ENCODE measurements at regions not wholly inside any gene's neighbourhood (a gene's known extent, or its start where the extent isn't known, plus 50 kb on each side); places are given as distances from the start of the nearest gene placed in this dataset.
"Not testable (repeated sequence)": the region's sequence is repeated elsewhere in the genome, so short reads cannot be mapped to it uniquely, and the experiment has no call there.

DNA sequence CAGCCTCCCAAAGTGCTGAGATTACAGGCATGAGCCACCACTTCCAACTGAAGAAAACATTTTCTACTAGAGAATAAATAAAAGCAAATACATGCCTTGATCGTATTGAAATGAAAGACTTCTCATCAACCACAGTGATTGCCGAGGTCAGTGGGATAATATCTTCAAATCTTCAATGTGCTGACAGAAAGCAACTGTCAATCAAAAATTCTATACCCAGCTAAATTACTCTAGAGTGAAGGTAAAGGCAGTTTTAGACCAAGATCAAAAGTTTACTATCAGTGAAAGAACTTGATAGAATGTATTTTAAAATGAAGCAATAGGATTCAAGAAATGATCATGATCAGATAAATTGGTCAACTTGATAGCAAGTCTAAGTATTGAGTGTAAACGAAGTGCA, 130.6 kb downstream of the BRD1 start:
- no peak for DNase-seq (ENCODE audit: low read depth)

DNA sequence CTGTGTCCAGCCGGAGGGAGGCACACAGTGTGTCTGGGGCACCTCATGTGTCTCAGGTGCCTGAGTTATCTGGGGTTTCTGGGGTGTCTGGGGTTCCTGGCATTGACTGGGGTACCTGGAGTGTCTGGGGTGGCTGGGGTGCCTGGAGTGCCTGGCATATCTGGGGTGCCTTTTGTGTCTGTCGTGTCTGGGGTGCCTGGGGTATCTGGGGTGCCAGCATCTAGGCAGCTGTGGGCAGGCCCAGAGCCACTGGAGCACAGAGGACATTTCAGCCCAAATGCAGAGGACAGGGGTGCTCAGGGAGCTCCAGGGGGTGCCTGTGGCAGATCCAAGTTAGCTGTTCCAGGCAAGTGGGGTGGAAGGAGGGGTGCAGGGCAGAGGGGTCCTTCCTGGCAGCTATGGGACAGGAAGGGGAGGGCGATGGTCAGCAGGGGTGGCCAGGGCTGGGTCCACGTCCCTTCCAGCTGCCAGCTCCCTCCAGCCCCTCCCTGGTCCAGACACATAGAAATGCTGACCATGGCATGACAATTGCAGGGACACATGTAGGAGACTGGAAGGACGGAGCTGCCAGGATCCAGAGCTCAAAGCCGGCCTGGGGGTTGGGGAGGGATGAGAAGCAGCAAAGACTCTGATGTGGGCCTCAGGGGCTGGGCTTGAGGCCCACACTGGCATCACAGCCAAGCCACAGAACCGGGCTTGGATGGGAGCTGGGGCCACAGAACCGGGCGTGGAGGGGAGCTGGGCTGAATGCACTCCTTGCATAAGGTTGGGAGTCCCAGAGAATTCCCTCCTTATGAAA, 133.0 kb downstream of the BRD1 start:
- DNase-seq (ENCODE audit: low read depth) = no peak

DNA sequence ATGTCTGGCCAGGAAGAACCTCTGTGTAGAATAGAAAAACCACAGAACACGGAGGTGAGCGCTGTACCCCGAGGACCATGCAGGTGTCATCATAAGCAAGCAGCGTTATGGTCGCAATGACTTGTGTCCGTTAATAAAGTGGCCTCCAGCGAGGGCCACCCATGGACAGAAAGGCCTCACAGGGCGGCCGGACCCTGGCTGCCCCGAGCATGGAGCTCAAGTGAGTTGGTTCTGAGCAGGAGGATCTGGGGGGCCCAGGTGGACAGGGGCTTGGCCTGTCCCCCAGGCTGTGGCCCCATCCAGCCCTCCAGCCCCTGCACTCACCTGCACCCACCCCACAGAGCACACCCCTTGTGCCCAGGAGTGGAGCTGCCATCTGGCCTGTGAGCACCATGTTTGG, 133.8 kb downstream of the BRD1 start:
- DNase-seq (ENCODE audit: low read depth) = no peak

DNA sequence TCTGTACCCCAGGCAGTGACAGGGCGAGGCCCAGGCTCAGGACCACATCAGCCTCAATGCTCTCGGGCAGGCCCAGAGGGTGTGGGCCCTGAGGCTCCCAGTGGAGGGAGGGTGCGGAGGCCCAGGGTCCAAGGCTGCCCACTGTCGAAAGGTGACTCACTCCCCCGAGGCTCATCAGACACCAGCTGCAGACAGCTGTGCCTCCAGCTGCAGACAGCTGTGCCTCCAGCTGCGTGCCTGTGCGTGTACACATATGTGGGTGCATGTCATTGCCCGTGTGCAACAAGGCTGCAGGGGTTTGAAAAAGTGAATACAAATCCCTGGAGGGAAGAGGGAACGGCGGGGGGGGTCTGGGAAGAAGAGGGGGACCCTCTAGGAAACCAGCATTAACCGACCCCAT, 134.3 kb downstream of the BRD1 start:
- no peak for DNase-seq (ENCODE audit: low read depth)

DNA sequence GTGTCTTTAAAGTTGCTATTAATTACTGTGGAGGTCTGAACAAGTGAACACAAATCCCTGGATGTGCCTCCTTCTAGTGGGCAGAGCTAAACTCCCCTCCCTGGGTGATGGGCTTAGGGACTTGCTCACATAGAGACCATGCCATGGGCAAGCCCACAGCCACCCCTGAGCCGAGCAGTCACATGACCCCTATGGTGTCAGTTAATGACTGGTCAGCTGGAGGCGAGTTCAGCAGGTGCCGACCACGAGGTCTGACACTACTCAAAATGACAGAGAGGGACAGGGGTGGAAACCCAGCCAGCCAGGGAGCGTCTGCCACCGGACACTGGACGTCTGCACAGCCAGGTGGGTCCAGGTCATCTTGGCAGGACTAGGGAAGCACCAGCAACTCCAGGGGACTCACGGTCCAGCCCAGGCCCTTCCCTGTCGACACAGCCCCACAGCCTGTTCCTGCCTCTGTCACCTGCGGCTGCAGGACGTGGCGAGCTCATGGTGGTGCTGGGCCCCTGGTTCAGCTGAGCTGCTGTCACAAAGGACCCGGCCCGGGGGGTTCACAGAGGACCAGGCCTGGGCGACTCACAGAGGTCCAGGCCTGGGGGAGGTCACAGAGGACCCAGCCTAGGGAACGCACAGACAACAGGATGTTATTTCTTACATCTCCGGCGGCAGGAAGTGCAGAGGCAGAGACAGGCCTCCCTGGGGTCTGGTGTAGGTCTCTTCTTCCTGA, 135.0 kb downstream of the BRD1 start:
- DNase-seq (ENCODE audit: low read depth) = no peak

DNA sequence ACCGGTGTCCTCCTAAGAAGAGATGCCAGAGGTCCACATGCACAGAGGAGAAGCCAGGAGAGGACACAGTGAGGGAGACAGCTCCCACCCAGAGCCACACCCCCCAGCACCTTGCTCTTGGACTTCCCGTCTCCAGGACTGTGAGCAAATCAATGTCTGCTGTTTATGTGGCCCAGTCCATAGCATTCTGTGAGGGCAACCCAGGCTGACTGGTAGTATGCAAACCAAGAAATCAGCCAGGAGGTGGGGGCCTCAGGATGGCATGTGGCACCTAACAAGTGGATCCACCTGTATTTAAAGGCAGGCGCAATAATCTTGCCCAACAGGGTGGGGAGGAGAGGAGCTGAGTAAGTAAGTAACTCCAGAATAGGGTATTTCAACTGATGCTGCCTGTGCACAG, 136.4 kb downstream of the BRD1 start:
- no peak for DNase-seq (ENCODE audit: low read depth)

DNA sequence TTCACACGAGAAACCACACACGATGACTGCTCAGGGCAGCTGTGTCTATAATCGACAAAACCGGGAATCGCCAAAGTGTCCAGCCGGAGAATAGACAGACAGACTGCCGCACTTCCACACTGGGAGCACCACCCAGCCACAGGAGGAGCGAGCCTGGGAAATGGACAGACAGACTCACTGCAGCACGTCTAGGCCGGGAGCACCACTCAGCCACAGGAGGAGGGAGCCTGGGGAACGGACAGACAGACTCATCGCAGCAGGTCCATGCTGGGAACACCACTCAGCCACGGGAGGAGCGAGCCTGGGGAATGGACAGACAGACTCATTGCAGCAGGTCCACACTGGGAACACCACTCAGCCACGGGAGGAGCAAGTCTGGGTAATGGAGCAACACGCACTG, 137.2 kb downstream of the BRD1 start:
- DNase-seq (ENCODE audit: low read depth) = no peak

DNA sequence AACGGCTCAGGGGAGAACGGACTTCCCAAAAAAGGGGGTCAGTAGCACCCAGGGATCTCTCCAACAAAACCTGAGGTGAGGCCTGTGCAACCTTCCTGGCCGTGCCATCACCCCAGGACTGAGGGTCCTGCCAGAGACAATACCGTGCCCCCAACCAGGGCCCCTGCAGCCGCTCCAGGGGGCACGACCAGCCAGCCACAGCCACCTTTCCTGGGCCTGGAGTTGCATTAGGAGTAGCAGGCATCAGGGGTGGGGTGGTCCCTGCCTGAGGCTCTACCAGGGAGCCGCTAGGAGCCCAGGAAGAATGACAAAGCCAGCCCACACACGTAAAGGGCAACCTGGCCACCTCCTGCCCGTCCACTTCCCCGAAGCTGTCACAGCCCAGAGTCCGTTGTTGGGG, 137.8 kb downstream of the BRD1 start:
- DNase-seq (ENCODE audit: low read depth) = no peak

DNA sequence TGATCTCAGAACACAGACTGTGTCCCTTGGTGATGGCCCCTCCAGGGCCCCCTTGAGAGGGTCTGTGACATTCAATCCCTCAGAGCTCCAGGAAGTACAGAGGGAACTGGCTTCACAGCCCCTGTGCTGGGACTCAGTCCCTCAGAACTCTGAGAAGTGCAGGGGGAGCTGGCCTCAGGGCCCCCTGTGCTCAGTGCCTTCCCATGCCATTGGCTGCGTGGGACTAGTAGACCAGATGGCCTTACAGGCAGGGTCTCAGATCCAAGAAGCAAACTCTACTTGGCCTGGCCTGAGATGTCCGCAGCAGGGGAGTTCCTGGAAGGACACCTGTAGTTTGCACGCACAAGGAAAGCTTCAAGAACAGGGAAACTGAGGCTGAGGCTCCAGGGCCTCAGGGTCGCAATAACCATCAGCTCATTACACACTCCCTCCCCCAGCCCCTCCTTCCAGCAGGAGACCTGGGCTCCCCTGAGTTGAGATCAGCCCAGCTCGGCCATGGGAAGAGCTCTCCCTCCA, 138.4 kb downstream of the BRD1 start:
- DNase-seq (ENCODE audit: low read depth) = no peak

DNA sequence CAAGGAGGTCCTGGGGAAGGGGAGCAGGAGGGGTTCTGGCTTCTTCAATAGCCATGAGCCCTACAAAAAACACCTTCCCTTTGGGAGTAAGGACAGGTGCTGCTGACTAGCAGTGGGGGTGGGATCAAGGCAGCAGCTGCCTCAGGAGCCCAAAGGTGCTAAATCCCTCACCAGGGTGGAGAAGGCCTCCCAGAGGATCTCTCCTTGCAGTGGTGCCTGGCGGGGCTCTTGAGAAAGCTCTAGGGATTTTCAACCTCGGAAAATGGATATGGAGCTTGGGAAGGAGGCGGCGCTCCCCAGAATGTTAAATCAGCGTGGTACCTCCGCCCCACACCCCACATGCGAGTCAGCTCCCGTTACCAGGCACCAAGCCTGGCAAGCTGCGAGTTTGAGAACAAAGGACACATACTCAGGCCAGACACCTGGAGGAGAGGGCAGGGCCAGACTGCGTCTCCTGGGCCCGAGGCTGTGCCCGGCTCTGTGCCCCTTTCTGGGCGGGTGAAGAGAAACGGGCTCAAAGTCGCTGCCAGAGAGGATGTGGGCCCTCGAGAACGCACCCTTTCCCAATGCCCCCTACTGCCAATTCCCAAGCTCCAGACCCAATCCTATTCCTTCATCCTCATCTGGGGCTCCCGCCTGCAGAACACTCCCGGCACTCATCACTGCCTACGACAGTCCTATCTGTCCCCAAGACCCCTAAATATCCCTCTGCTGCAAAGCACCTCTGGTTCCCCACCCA, 139.0 kb downstream of the BRD1 start:
- no peak for DNase-seq (ENCODE audit: low read depth)

DNA sequence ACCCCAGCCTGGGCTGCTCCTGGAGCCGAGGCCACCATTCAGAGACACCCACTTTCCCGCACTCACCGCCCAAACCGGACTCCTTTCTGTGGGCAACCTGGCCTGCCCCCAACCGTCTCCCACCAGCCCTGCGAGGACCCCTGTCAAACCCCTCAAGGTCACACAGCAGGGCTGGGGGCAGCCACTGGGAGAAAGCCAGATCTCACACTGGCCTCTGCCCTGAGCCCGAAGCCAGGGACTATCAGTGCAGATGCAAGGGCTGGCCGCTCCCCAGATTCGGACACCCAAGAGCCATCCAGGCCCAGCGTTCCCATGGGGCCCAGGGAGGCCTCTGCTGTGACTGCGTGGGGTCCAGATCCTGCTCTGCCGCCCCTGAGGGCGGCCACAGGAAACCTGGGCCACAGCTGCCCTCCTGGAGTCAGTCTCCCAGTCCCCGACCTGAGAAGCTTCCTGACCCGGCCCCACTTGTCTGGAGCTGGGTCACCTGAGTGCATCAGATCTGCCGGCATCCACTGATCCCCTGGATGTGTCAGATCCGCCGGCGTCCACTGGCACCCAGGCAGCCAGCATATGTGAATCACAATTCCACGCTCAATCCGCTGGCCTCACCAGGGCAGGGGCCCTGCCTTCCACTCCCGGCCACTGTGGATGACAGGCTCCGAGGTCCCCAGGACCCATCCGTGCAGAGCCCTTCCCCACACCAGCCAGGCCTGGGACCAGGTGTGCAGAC, 139.7 kb downstream of the BRD1 start:
- no peak for DNase-seq (ENCODE audit: low read depth)

DNA sequence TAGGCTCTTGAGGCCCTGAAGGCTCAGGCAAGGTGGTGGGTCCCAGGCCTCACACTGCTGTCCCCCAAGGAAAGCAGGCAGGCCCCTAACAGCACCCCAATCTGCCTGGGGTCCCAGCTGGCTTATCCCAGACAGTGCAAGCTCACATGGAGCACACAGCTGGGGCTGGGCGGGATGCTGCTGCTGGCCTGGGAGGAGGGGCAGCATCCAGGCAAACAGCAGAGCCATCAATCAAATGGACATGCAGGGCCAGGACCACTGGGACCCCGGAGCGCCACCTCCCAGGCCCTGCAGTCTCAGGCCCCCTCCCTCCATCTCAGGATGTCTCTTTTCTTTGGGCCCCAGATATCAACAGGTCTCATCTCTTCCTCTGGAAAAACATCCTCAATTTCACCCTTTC, 140.3 kb downstream of the BRD1 start:
- DNase-seq (ENCODE audit: low read depth) = no peak

DNA sequence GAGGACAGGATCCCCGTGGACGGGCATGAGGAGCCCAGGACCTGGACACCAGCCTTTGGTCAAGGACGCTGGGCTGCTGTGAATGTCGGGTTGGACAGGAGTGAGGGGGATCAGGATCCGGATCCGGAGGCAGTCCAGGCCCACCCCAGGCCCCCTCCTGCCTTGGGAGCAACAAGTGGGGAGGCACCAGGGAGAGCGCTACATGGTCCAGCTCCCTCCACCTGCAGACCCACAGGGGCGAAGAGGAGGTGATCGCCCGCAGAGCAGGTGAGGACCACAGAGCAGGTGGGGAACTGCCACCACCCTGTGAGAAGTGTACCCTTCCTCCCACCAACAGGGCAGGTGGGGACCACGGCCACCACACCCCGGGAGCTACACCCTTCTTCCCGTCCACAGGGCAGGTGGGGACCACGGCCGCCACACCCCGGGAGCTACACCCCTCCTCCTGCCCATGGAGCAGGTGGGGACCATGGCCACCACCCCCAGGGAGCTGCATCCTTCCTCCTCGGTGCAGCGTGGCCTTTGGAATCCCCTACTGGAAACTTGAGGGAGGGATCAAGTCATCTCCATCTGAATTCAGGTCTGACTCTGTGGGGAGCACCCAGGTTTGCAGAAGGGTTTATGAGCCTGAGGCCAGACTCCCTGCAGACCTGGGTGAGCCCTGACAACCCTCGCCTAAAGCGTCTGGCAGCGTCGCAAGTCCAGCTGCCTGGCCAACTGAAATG, 141.0 kb downstream of the BRD1 start:
- DNase-seq (ENCODE audit: low read depth) = no peak

DNA sequence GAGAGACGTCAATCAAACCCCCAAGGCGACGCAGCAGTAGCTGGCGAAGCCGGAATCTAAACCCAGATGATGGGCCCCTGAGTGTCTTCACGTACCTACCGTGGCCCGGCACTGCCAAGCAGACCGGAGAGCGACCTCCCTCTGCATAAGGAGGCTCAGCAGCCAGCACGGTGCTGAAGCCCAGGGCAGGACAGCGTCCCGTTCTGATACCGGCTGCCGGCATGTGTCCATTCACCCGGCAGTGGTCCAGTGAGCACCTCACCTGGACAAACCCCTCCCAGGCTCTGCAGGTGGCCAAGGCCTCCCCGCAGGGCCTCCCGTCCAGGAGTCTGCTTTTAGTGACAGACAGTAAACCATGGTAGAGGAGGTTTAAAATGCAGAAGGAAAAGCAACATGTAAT, 142.0 kb downstream of the BRD1 start:
- no peak for DNase-seq (ENCODE audit: low read depth)

DNA sequence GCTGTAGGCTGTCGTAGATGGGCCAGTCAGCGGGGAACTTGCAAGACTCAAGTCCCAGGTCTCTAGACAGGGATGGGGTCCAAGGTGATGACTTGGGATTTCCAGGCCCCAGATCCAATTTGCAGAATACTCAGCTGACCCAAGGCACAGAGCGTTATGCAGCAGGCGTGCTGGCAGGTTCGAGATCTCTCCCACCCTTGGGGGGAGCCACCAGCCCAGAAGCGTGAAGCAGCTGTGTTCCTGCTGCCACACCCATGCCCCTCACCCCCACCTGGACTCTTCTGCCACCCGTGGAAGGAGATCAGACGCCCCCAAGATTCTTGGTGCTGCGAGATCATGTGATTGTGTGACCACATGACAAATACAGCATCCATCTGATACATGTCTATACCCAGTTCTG, 142.6 kb downstream of the BRD1 start:
- no peak for DNase-seq (ENCODE audit: low read depth)

DNA sequence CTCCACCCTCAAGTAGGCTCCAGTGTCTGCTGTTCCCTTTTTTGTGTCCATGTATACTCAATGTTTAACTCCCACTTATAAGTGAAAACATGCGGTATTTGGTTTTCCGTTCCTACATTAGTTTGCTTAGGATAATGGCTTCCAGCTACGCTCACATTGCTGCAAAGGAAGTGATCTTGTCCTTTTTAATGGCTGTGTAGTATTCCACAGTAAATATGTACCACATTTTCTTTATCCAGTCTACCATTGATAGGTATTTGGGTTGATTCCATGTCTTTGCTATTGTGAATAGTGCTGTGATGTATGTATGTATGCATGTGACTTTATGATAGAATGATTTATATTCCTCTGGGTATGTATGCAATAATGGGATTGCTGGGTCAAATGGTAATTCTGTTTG, 144.6 kb downstream of the BRD1 start:
- no peak for DNase-seq (ENCODE audit: low read depth)

DNA sequence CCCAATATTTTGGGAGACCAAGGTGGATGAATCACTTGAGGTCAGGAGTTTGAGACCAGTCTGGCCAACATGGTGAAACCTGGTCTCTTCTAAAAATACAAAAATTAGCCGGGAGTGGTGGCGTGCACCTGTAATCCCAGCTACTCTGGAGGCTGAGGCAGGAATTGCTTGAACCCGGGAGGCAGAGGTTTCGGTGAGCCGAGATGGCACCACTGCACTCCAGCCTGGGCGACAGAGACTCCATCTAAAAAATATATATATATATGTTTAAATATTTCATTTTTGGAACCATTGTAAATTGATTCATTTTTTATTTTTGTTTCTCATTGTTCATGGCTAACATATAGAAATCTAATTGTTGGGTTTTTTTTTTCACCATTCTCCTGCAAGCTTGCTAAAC, 146.9 kb downstream of the BRD1 start:
- not testable (repeated sequence) for DNase-seq (ENCODE audit: low read depth)

DNA sequence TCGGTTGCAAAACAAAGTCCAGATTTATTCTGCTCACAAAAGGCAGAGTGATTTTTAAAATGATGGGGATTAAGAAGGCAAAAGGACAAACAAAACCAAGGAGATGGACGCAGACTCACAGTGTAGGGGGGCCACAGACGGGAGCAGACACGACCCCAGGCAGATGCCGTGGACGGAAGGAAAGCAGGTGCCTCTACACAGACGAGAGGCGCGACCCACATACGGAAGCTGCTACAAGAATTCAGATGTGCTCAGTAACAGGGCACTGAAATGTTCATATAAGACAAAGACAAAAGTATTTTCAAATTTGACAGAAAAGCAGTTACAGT, 148.9 kb downstream of the BRD1 start:
- no peak for DNase-seq (ENCODE audit: low read depth)

DNA sequence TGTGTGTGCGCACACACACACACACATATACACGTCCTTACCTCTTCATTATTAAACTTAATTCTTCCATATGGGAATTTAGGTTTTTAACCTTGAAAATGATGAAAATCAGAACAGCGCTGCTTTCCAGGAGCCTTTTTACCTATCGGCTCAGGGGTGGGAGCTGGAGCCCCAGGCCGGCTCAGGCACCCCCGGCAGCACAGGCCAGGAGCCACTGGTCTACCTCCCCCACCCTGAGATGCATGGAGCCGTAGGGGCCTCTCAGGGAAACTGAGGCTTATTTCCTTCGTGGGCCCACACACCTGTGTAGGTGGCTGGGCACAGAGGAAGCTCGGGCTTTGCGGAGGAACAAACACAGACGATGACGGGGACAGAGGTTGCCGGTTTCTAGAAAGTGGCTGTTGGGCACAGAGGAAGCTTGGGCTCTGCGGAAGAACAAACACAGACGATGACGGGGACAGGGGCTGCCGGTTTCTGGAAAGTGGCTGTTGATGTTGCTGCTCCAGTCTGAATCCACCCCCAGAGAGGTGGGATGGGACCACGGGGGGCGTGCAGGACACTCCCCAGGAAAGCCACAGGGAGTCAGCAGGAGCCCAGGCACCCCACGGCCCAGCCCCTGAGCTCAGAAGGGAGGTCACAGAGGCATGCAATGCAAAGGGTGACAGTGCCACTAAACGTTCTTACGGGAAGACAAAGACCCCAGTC, 149.4 kb downstream of the BRD1 start:
- DNase-seq (ENCODE audit: low read depth) = no peak

DNA sequence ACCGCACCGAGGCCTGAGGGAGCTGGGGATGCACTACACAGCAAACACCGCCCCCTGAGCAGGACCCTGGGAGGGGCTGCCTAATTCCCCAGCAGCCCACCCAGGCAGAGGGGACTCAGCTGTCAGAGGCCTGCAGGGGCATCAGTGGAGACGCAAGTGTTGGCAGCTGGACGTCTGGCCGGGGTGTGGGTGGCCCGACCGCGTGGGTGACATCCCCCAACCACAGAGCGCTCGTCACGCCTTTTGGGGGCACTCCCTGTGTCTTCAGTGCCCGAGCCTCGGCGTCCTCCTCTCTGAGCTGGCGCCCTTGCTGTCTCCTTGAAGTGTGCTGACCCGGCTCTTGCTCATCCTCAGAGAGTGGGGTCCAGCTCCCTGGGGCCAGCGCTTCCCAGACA, 150.2 kb downstream of the BRD1 start:
- no peak for DNase-seq (ENCODE audit: low read depth)

All from stimulated activated CD8-positive, alpha-beta memory T cell treated with anti-CD3 and anti-CD28 coated beads, Interleukin-12 subunit alpha, Interleukin-12 subunit beta, amount 100 ng/mL, for 4 hours (primary cell).